Dedifferentiated amniotic fluid mesenchymal stem cell (primary cell): ENCODE measurements at regions not wholly inside any gene's neighbourhood (a gene's known extent, or its start where the extent isn't known, plus 50 kb on each side); places are given as distances from the start of the nearest gene placed in this dataset.

ENCODE experiments used
- DNase-seq: peaks from one replicate; pipeline ENCODE4 v3.0.0-alpha.2; 2016; ENCODE audit errors: extremely low spot score

DNA sequence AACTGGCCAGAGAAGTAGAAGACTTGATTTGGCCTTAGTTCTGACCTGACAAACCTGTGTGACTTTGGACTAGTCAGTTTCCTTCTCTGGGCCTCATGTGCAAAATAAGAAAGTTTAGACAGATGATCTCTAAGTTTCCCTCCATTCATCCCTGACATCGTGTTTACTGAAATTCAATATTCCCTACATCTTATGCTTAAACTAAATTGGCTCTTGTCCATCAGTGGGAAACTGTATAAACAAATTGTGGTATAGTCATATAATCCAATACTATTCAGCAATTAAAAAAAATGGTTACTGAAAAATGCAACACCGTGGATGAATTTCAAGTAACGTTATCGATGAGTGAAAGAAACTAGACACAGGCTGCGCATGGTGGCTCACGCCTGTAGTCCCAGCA is 64.4 kb upstream of the HRH1 start:
- DNase-seq: no peak

DNA sequence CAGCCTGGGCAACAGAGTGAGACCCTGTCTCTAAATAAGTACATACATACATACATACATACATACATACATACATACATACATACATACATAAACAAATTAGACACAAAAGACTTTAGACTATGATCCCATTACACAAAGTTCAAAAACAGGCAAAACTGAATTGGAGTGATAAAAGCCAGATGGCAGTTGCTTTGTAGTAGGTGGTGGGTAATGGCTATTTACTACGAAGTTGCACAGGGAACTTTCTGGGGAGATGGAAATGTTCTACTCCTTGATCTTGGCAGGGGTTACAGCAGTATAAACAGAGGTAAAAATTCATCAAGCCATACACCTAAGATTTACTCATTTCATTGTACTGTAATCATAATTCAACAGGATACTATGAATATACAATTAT is 63.7 kb upstream of the HRH1 start:
- DNase-seq: no peak

DNA sequence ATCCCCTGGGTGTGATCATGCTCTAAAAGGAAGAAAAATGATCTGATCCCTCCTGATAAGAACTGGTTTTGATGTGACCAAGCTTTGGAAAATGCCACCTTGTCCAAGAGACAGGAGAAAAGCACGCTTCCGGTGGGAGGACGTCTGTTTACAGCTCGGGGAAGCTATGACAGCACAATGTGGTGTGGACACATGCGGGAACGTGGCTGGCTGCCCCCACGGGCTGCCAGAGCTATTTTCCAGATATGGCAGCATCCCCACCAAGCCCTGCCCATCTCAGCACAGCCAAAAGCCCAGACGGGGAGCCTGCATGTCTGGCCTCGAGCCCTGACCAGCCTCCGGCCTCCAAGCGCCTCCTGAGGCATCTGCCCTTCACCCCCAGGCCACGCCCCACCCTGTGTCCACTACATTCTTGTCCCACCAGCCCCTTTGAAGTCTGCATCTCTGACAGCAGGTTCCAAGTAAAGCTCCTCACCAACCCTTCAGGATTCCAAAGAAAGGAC is 63.2 kb upstream of the HRH1 start:
- DNase-seq: no peak

DNA sequence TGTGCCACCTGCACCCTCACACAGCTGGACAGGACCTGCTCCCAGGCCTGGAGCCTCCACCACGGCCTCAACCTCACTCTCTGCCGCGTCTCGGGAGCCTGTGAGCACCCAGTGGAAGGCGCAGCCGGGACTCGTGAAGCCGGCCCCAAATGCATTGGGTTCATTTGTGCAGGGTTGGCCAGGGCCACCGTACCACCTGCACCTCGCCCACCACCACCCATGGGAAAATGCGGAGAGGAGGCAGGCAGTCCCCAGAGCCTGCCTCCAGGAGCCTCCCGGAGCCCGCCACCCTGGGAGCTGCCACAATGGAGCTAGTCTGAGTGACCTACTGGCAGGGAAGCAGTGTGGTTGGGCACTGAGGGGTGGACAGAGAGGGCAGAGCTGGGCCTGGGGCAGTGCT is 62.5 kb upstream of the HRH1 start:
- no peak for DNase-seq

DNA sequence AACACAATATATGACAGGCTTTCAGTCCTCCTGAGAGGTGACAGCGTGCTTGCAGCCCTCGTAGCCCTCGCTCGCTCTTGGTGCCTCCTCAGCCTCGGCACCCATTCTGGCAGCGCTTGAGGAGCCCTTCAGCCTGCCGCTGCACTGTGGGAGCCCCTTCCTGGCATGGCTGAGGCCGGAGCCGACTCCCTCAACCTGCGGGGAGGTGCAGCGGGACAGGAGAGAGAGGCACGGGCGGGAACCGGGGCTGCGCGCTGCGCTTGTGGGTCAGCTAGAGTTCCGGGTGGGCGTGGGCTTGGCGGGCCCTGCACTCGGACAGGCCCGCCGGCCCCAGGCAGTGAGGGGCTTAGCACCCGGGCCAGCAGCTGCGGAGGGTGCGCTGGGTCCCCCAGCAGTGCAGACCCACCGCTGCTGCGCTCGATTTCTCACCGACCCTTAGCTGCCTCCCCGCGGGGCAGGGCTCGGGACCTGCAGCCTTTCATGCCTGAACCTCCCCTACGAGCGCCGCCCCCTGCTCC is 60.4 kb upstream of the HRH1 start:
- DNase-seq: no peak

DNA sequence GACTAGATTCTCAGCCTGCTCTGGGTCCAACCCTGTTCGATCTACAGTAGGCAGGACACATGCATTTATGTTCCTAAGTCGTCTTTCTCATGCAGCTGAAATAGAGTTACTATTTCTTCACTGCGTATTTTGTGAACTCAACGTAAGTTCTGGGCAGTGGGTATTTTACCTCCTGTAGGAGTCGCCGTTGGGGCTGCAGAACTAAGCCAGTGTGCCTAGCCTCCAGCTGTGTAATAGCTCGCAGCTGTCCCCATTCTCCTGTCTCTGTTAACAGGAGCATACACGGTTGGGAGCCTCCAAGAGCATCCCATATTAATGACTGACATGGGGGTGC is 58.4 kb upstream of the HRH1 start:
- DNase-seq: no peak

DNA sequence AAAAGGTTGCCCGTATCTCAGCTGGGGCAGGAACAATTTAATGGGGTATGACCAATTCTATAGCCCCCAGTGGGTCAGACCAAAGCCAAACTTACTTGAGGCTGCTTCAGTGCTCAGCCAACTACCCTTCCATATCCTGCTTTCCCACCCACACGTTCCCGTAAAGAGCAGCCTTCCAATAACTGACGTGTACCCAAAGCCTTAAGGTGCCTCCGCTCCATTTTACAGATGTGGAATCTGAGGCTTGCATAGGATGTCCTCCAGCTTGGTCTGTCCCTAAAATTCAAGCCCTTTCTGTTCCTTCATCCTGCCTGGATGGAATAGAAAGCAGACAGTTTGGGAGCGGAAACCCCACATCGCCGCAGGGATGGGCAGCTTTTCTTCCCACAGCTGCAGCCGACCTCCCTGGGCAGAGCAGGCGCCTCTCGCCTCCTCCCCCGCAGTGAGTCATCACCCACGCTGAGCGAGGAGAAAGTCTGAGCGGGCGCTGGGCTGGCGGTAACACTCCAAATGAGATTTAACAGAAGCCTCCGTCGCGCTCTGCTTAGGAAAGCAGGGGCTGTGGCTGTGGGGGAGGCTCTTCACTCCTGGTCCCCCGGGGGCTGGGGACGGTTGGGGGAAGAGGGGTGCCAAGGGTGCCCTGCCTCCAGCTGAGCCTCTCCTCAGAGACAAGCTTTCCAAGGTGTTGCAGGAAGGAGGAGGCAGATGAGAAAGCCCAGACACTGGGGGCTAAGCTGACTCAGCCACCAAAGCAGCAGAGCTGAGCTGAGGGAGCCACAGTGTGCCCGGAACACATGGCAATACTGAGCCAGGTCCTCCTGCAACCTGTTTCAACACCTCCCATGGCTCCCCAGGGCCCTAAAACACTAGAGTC is 57.8 kb upstream of the HRH1 start:
- peak; percentile 79 for DNase-seq

DNA sequence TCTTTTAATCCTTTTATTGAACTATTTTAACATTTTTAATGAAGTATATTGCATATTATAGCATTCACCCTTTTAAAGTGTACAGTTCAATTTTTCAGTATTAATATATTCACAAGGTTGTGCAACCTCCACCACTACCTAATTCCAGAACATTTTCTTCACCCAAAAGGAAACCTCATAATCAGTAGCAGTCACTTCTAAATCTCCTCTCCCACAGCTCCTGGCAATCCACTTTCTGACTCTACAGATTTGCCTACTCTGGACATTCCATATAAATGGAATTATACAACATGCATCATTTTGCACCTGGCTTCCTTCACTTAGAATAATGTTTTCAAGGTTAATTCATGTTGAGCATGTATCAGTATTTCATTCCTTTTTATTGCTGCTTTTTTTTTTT is 55.0 kb upstream of the HRH1 start:
- no peak for DNase-seq
